B cell (primary cell): ENCODE measurements at regions not wholly inside any gene's neighbourhood (a gene's known extent, or its start where the extent isn't known, plus 50 kb on each side); places are given as distances from the start of the nearest gene placed in this dataset.

Experiments used
- EZH2 ChIP-seq: IDR thresholded peaks from 2 replicates; pipeline ENCODE4 v1.6.1; 2012; ENCODE audit warnings: borderline replicate concordance, low read depth, mild to moderate bottlenecking, moderate library complexity, low read length; ENCODE audit not compliant: insufficient read depth, poor library complexity, severe bottlenecking
- TF ChIP-seq, protein P1 (sequence below): fragments of 200-600 bp; IDR thresholded peaks from one replicate; pipeline ENCODE4 v1.8.0; 2022; ENCODE audit warnings: antibody characterized with exemption, mild to moderate bottlenecking

DNA sequence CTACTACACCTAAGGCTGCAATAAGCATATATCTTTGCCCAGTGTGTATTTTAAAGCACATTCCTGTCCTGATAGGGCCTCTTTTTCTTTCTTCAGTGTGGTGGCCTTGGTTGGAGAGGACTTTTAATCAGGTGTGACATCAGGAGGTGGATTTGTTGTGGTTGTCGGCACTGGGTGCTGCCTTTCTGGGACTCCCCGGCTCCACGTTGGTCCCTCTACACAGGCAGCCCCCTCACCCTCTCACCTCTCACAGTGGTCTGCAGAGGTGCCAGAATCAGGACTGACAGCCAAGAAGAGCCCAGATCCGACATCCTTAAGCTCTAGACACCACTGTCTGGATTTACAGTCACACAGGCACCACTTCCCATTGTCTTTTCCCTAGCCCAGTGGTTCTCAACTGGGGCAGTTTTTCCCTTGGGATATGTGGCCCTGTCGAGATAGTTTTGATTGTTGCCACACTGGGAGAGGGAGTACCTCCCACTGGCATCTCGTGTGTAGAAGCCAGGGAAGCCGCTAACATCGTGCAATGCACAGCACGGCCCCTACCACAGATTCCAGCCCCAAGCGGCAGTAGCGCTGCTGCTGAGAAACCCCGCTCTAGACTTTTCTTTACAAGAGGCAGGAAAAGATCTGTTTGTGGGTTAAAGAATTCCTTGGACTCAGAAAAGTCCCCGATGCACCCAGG, 314.1 kb downstream of the QKI start:
- TF ChIP-seq, protein P1, sequence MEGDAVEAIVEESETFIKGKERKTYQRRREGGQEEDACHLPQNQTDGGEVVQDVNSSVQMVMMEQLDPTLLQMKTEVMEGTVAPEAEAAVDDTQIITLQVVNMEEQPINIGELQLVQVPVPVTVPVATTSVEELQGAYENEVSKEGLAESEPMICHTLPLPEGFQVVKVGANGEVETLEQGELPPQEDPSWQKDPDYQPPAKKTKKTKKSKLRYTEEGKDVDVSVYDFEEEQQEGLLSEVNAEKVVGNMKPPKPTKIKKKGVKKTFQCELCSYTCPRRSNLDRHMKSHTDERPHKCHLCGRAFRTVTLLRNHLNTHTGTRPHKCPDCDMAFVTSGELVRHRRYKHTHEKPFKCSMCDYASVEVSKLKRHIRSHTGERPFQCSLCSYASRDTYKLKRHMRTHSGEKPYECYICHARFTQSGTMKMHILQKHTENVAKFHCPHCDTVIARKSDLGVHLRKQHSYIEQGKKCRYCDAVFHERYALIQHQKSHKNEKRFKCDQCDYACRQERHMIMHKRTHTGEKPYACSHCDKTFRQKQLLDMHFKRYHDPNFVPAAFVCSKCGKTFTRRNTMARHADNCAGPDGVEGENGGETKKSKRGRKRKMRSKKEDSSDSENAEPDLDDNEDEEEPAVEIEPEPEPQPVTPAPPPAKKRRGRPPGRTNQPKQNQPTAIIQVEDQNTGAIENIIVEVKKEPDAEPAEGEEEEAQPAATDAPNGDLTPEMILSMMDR, result no peak
- TF ChIP-seq EZH2, result no peak
